ENCODE measurements at regions not wholly inside any gene's neighbourhood (a gene's known extent, or its start where the extent isn't known, plus 50 kb on each side); places are given as distances from the start of the nearest gene placed in this dataset.
"Not testable (repeated sequence)": the region's sequence is repeated elsewhere in the genome, so short reads cannot be mapped to it uniquely, and the experiment has no call there.

DNA sequence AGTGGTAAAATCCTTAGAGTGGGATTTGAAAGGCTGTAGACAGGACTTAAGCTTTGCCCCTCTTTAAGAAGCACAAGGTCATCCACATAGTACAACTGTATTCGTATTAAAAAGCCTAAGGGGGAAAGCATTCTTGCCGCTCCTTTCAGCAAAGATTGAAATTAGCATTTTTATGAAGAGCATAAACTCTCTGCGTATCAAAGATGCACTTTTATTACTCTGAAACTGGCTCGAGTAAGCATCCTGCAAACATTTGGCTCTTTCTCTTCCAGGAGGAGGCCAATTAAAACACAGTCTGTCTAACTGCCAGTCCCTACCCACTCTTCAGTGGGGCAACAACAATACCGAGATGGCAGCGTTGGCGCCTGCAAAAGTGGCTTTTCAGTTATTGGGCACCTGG, 192.5 kb upstream of the TPRG1 start:
- peak; percentile 54 for DNase-seq (ENCODE audit: low read depth)
- TF ChIP-seq, protein P1, sequence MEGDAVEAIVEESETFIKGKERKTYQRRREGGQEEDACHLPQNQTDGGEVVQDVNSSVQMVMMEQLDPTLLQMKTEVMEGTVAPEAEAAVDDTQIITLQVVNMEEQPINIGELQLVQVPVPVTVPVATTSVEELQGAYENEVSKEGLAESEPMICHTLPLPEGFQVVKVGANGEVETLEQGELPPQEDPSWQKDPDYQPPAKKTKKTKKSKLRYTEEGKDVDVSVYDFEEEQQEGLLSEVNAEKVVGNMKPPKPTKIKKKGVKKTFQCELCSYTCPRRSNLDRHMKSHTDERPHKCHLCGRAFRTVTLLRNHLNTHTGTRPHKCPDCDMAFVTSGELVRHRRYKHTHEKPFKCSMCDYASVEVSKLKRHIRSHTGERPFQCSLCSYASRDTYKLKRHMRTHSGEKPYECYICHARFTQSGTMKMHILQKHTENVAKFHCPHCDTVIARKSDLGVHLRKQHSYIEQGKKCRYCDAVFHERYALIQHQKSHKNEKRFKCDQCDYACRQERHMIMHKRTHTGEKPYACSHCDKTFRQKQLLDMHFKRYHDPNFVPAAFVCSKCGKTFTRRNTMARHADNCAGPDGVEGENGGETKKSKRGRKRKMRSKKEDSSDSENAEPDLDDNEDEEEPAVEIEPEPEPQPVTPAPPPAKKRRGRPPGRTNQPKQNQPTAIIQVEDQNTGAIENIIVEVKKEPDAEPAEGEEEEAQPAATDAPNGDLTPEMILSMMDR (IDR thresholded peaks at IDR 0.05; ENCODE audit: control insufficient read depth, extremely low read depth, insufficient read depth): no peak

DNA sequence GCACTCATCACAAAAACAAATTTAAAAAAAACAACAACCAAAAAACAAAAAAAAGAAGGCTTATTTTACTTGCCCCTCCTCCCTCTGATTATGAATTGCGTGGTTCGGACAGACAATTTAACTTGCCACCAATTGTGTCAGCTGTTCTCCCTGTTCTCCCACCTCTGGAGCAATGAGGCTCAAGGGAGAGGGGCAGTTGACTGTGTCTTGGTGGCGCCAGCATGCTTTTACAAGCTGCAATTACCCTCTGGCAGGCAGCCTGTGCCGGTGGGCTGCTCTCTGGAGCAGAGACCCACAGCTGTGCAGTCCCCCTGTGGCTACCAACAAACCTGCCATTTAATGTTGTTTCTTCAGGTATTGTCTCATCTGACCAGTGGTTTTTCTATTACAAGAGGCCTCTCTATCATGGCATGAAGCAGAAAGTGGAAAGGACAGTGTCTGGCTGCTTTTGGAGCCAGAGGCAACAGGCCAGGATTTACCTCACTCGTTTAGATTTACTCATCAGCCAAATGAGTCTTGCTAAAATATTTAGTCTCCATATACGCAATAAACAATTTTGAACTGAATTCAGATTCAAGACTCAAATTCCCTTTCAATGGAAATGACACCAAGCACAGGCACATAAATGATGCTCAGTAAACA, 192.0 kb upstream of the TPRG1 start:
- no peak overlapping the region for H3K4me3 ChIP-seq (ENCODE audit: low read depth, low read length)
- DNase-seq (ENCODE audit: low read depth): peak; percentile 2
- TF ChIP-seq, protein P1 (IDR thresholded peaks at IDR 0.05; ENCODE audit: control insufficient read depth, extremely low read depth, insufficient read depth): no peak

More for the DNA sequence above, 192.5 kb upstream of the TPRG1 start:
- H3K4me3 ChIP-seq (ENCODE audit: low read depth, low read length): no peak overlapping the region

DNA sequence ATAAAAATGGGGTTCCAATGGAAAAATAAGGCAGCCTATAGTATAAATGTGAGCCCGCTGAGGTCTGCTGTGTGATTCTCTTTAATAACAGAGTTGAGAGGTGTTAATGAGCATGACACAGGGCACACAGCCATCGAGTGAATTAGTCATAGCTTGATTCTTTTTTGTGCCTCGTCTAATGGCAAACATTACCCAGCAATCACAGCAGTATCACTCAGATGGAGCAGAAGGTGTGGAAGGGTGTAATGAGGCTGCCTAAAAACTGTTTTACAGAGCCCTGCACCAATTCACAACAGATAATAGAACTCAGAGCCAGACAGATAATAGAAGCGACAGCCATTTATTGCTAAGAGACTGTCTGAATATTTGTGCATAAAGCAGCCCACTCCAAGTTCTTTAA, 178.6 kb upstream of the TPRG1 start:
- DNase-seq (ENCODE audit: low read depth): no peak
- no peak overlapping the region for H3K4me3 ChIP-seq (ENCODE audit: low read depth, low read length)
- TF ChIP-seq, protein P1 (IDR thresholded peaks at IDR 0.05; ENCODE audit: control insufficient read depth, extremely low read depth, insufficient read depth): no peak

DNA sequence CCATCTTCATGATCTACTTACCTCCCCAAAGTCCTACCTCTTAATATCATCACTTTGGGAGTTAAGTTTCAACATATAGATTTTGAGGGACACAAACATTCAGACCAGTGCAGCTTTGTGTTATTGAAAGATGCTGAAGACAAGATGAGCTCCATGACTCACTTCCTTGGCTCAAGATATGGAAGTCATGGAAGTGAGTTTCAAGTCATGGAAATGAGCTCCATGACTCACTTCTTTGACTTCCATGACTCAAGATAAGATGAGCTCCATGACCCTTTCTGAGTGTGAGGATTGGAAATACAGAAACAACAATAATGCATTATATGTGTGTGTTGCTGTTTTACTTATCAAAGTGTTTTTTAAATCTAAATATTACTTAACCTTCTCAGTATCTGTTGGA, 170.2 kb upstream of the TPRG1 start:
- no peak overlapping the region for H3K4me3 ChIP-seq (ENCODE audit: low read depth, low read length)
- DNase-seq (ENCODE audit: low read depth): no peak
- TF ChIP-seq, protein P1 (IDR thresholded peaks at IDR 0.05; ENCODE audit: control insufficient read depth, extremely low read depth, insufficient read depth): no peak

DNA sequence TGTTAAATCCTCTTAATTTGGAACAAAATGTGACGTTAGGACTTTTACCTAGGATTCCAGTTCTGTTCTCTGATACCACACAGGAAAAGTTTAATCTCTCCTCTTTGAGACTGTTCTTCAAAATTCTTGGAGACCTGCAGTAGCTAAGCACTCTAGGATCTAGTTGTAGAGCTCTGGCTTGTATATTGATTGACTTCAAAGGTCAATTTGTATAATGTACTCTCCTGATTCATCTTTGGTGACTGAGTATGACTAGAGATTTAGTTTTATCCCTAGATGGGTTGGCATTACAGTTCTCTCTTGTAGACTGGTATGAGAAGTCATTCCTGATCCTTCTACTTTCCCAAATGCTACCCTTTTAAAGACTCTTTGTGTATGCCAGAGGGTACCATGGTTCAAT, 168.4 kb upstream of the TPRG1 start:
- no peak for DNase-seq (ENCODE audit: low read depth)
- TF ChIP-seq, protein P1 (IDR thresholded peaks at IDR 0.05; ENCODE audit: control insufficient read depth, extremely low read depth, insufficient read depth): no peak
- no peak overlapping the region for H3K4me3 ChIP-seq (ENCODE audit: low read depth, low read length)

DNA sequence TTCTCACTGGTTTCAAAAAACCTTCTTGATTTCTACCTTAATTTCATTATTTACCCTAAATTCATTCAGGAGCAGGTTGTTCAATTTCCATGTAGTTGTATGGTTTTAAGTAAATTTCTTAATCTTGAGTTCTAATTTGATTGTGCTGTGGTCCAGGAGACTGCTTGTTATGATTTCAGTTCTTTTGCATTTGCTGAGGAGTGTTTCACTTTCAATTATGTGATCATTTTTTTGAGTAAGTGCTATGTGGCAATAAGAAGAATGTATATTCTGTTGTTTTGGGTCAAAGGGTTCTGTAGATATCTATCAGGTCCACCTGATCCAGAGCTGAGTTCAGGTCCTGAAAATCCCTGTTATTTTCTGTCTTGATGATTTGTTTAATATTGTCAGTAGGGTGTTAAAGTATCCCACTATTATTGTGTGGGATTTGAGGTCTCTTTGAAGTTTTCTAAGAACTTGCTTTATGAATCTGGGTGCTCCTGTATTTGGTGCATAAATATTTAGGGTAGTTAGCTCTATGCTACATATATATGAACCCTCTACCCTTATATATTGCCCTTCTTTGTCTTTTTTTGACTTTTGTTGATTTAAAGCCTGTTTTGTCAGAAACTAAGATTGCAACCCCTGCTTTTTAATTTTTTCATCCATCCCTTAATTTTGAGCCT, 158.4 kb upstream of the TPRG1 start:
- H3K4me3 ChIP-seq (ENCODE audit: low read depth, low read length): no peak overlapping the region
- TF ChIP-seq, protein P1 (IDR thresholded peaks at IDR 0.05; ENCODE audit: control insufficient read depth, extremely low read depth, insufficient read depth): no peak
- no peak for DNase-seq (ENCODE audit: low read depth)

DNA sequence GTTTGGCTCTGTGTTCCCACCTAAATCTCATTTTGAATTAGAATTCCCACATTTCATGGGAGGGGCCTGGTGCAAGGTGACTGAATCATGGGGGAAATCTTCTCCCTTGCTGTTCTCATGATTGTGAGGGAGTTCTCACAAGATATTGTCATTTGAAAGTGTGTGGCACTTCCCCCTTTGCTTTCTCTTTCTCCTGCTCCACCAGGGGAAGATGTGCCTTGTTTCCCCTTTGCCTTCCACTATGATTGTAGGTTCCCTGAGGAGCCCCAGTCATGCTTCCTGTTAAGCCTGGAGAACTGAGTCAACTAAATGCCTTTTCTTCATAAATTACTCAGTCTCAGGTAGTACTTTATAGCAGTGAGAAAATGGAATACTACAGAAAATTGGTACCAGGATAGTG, 157.2 kb upstream of the TPRG1 start:
- DNase-seq (ENCODE audit: low read depth): no peak
- TF ChIP-seq, protein P1 (IDR thresholded peaks at IDR 0.05; ENCODE audit: control insufficient read depth, extremely low read depth, insufficient read depth): no peak

DNA sequence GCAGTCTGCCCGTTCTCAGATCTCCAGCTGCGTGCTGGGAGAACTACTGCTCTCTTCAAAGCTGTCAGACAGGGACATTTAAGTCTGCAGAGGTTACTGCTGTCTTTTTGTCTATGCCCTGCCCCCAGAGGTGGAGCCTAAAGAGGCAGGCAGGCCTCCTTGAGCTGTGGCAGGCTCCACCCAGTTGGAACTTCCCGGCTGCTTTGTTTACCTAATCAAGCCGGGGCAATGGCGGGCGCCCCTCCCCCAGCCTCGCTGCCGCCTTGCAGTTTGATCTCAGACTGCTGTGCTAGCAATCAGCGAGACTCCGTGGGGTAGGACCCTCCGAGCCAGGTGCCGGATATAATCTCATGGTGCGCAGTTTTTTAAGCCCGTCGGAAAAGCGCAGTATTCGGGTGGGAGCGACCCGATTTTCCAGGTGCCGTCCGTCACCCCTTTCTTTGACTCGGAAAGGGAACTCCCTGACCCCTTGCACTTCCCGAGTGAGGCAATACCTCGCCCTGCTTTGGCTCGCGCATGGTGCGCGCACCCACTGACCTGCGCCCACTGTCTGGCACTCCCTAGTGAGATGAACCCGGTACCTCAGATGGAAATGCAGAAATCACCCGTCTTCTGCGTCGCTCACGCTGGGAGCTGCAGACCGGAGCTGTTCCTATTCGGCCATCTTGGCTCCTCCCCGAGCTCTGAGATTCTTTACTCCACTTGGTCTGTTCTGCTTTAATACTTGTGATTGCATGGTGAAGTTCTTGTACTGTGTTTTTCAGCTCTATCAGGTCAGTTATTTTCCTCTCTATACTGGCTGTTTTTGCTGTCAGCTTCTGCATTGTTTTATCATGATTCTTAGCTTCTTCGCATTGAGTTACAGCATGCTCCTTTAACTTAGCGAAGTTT, 148.9 kb upstream of the TPRG1 start:
- peak; percentile 8 for DNase-seq (ENCODE audit: low read depth)
- not testable (repeated sequence) for H3K4me3 ChIP-seq (ENCODE audit: low read depth, low read length)

More for the DNA sequence above, 157.2 kb upstream of the TPRG1 start:
- H3K4me3 ChIP-seq (ENCODE audit: low read depth, low read length): no peak overlapping the region

All from LNCaP clone FGC (cell line).